ENCODE measurements at regions not wholly inside any gene's neighbourhood (a gene's known extent, or its start where the extent isn't known, plus 50 kb on each side); places are given as distances from the start of the nearest gene placed in this dataset.
"Not testable (repeated sequence)": the region's sequence is repeated elsewhere in the genome, so short reads cannot be mapped to it uniquely, and the experiment has no call there.

DNA sequence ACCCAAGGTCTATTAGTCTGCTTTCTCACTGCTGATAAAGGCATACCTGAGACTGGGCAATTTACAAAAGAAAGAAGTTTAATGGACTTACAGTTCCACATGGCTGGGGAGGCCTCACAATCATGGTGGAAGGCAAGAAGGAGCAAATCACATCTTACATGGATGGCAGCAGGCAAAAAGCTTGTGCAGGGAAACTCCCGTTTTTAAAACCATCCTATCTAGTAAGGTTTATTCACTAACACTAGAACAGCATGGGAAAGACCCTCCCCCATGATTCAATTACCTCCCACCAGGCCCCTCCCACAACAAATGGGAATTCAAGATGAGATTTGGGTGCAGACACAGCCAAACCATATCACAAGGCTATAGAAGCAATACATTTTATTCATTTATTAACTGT lies 1921.4 kb downstream of the PCDH9 start:
- TF ChIP-seq, protein P1, sequence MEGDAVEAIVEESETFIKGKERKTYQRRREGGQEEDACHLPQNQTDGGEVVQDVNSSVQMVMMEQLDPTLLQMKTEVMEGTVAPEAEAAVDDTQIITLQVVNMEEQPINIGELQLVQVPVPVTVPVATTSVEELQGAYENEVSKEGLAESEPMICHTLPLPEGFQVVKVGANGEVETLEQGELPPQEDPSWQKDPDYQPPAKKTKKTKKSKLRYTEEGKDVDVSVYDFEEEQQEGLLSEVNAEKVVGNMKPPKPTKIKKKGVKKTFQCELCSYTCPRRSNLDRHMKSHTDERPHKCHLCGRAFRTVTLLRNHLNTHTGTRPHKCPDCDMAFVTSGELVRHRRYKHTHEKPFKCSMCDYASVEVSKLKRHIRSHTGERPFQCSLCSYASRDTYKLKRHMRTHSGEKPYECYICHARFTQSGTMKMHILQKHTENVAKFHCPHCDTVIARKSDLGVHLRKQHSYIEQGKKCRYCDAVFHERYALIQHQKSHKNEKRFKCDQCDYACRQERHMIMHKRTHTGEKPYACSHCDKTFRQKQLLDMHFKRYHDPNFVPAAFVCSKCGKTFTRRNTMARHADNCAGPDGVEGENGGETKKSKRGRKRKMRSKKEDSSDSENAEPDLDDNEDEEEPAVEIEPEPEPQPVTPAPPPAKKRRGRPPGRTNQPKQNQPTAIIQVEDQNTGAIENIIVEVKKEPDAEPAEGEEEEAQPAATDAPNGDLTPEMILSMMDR (IDR thresholded peaks at IDR 0.05 in 2 of 3, conservative IDR thresholded peaks at IDR 0.05 in 1 of 3; ENCODE audit: borderline replicate concordance in 1 of 3, insufficient read depth in 1 of 3, low read depth in 2 of 3, low read length in 2 of 3): not testable (repeated sequence)
- TF ChIP-seq EZH2phosphoT487 (IDR thresholded peaks at IDR 0.05; ENCODE audit: borderline replicate concordance); SIN3A (IDR thresholded peaks at IDR 0.05; ENCODE audit: low read depth); POLR2AphosphoS5 (IDR thresholded peaks at IDR 0.05; ENCODE audit: low read depth, low read length); EZH2 (IDR thresholded peaks at IDR 0.05); RAD21 (IDR thresholded peaks at IDR 0.05; ENCODE audit: low read depth); POLR2A (IDR thresholded peaks at IDR 0.05; ENCODE audit: borderline replicate concordance, extremely low read depth, insufficient read depth, insufficient read length); SP1 (IDR thresholded peaks at IDR 0.05; ENCODE audit: low read depth); FOSL1 (IDR thresholded peaks at IDR 0.05; ENCODE audit: low read depth): not testable (repeated sequence)
- TF ChIP-seq, protein P2, sequence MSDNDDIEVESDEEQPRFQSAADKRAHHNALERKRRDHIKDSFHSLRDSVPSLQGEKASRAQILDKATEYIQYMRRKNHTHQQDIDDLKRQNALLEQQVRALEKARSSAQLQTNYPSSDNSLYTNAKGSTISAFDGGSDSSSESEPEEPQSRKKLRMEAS (IDR thresholded peaks at IDR 0.05): not testable (repeated sequence)
- TF ChIP-seq, protein P3, sequence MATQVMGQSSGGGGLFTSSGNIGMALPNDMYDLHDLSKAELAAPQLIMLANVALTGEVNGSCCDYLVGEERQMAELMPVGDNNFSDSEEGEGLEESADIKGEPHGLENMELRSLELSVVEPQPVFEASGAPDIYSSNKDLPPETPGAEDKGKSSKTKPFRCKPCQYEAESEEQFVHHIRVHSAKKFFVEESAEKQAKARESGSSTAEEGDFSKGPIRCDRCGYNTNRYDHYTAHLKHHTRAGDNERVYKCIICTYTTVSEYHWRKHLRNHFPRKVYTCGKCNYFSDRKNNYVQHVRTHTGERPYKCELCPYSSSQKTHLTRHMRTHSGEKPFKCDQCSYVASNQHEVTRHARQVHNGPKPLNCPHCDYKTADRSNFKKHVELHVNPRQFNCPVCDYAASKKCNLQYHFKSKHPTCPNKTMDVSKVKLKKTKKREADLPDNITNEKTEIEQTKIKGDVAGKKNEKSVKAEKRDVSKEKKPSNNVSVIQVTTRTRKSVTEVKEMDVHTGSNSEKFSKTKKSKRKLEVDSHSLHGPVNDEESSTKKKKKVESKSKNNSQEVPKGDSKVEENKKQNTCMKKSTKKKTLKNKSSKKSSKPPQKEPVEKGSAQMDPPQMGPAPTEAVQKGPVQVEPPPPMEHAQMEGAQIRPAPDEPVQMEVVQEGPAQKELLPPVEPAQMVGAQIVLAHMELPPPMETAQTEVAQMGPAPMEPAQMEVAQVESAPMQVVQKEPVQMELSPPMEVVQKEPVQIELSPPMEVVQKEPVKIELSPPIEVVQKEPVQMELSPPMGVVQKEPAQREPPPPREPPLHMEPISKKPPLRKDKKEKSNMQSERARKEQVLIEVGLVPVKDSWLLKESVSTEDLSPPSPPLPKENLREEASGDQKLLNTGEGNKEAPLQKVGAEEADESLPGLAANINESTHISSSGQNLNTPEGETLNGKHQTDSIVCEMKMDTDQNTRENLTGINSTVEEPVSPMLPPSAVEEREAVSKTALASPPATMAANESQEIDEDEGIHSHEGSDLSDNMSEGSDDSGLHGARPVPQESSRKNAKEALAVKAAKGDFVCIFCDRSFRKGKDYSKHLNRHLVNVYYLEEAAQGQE (IDR thresholded peaks at IDR 0.05; ENCODE audit: low read depth): not testable (repeated sequence)

Data from HCT116 (cell line).